NCI-H526 treated with DMSO at 0.1 percent for 48 hours (cell line): ENCODE measurements at regions not wholly inside any gene's neighbourhood (a gene's known extent, or its start where the extent isn't known, plus 50 kb on each side); places are given as distances from the start of the nearest gene placed in this dataset.
A peak's percentile ranks its signal among the peaks of the same experiment; 100 is the strongest.
"Not testable (repeated sequence)": the region's sequence is repeated elsewhere in the genome, so short reads cannot be mapped to it uniquely, and the experiment has no call there.

Source experiments
- DNase-seq: peaks from one replicate; lab custom pipeline; 2025; lab: John Stamatoyannopoulos, UW

- no peak for DNase-seq
Measured at GRCh38 chr6:99802396-99803031, 191.5 kb downstream of the MCHR2 start.

- DNase-seq: no peak
Measured at GRCh38 chr6:99808992-99809391, 185.0 kb downstream of the MCHR2 start.

GRCh38 chr6:99810295-99810694 lies 183.7 kb downstream of the MCHR2 start:
- no peak for DNase-seq

GRCh38 chr6:99810942-99811620 lies 182.9 kb downstream of the MCHR2 start:
- no peak for DNase-seq

GRCh38 chr6:99811636-99812035 lies 182.4 kb downstream of the MCHR2 start:
- no peak for DNase-seq

- no peak for DNase-seq
Measured at GRCh38 chr6:99813565-99813964, 180.5 kb downstream of the MCHR2 start.

GRCh38 chr6:99814230-99814928 lies 179.6 kb downstream of the MCHR2 start:
- no peak for DNase-seq

GRCh38 chr6:99816795-99817194 lies 177.2 kb downstream of the MCHR2 start:
- no peak for DNase-seq

- no peak for DNase-seq
Measured at GRCh38 chr6:99818161-99818560, 175.9 kb downstream of the MCHR2 start.

GRCh38 chr6:99819853-99820252 lies 174.2 kb downstream of the MCHR2 start:
- no peak for DNase-seq

GRCh38 chr6:99821164-99821563 lies 172.9 kb downstream of the MCHR2 start:
- DNase-seq: no peak

GRCh38 chr6:99822741-99823512 lies 171.1 kb downstream of the MCHR2 start:
- peak; percentile 70 for DNase-seq

GRCh38 chr6:99823513-99824235 lies 170.3 kb downstream of the MCHR2 start:
- DNase-seq: not testable (repeated sequence)

- no peak for DNase-seq
Measured at GRCh38 chr6:99833034-99833433, 161.0 kb downstream of the MCHR2 start.

GRCh38 chr6:99836471-99836870 lies 157.6 kb downstream of the MCHR2 start:
- DNase-seq: no peak

- no peak for DNase-seq
Measured at GRCh38 chr6:99838607-99839006, 155.4 kb downstream of the MCHR2 start.

GRCh38 chr6:99841297-99841696 lies 152.7 kb downstream of the MCHR2 start:
- no peak for DNase-seq

GRCh38 chr6:99846006-99846405 lies 148.0 kb downstream of the MCHR2 start:
- no peak for DNase-seq

GRCh38 chr6:99850841-99851240 lies 143.2 kb downstream of the MCHR2 start:
- DNase-seq: no peak

- no peak for DNase-seq
Measured at GRCh38 chr6:99852031-99852430, 142.0 kb downstream of the MCHR2 start.

GRCh38 chr6:99867026-99867425 lies 127.0 kb downstream of the MCHR2 start:
- no peak for DNase-seq
